Skeletal muscle cell (primary cell): ENCODE measurements at regions not wholly inside any gene's neighbourhood (a gene's known extent, or its start where the extent isn't known, plus 50 kb on each side); places are given as distances from the start of the nearest gene placed in this dataset.

ENCODE experiments used
- DNase-seq: peaks from one replicate; pipeline ENCODE4 v3.0.0-alpha.2; 2010; ENCODE audit warnings: low read depth
- H3K4me3 ChIP-seq: 2 replicates; pipeline ENCODE4 v1.5.1; 2011; ENCODE audit warnings: low read depth, mild to moderate bottlenecking, control low read depth, low read length, moderate library complexity

DNA sequence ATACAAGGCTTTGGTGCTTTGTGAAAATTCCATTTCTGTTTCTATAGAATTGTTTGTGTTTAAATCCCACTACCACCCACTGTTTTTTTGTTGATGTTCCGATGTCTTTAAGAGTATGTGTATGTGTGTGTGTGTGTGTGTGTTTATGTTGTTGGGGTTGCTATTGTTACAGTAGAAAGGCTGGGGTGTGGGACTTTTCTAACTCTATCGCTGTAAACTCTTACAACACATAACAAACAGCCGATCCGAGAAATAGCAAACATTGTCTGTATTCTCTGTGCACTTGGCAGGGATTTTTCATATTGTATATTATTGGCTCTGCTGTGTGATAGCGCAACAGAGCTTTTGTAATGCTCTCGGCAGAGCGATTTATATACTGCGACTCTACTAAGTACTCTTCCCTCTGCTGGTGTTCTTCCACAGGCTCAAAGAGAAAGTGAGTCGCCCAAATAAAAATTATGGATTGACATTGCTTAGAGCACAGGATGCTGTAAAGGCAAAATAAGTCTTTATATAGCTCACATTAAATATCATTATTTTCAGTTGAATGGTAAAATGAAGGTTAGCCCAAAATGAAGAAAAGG, 492.2 kb upstream of the ARRDC3 start:
- no peak overlapping the region for H3K4me3 ChIP-seq
- no peak for DNase-seq

DNA sequence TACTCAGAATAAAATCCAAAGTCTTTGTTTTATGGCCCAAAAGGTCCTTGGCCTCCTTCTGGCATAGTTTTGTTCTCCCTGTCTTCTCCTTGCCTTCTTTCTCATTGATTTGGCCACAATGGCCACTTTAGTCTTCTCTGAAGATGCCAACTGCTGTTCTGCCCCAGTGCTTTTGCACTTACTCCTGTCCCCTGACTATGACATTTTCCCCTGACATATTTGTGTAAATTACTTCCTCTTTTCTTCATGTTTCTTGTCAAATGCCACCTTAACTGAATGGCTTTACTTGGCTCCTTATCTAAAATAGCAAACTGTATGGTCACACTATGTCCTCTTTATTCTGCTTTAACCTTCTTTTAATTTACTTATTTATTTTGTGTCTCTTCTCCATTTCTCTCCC, 484.7 kb upstream of the ARRDC3 start:
- no peak overlapping the region for H3K4me3 ChIP-seq
- DNase-seq: no peak

DNA sequence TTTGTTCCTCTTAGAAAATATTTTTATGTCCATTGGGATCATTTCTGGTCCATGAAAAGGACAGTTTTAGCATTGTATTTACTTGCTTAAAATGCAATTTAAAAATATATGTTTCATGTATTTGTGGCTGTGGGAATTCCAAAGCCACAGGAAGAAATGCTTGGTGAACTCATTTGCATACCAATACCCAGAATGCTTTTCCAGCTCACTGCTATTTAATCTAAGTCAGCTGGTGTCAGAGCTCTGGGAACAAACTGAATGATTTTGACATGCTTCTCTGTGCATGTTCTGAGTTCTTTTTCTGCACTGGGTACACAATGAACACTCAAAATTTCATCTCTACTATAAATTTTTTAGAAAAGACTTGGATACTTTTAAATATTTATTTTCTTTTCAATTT, 482.8 kb upstream of the ARRDC3 start:
- DNase-seq: no peak

DNA sequence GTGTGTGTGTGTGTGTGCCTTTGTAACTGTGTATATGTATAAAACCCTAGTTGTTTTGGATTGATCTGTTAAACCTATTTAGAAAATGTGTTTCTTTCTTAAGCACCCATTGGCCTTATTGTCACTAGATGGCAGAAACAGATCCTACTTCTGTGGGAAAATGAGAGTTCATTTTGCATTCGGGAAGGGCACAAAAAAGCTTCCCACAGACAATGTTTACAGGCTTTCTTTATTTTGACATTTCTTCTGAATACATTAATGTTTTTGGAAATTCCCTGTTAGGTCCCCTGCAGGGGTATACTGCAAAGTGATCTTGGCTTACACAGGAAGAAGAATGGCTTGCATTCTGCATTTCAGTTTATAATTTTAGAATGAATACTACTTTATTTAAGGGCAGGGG, 481.8 kb upstream of the ARRDC3 start:
- no peak for DNase-seq
- H3K4me3 ChIP-seq: no peak overlapping the region

More for the DNA sequence above, 482.8 kb upstream of the ARRDC3 start:
- no peak overlapping the region for H3K4me3 ChIP-seq

DNA sequence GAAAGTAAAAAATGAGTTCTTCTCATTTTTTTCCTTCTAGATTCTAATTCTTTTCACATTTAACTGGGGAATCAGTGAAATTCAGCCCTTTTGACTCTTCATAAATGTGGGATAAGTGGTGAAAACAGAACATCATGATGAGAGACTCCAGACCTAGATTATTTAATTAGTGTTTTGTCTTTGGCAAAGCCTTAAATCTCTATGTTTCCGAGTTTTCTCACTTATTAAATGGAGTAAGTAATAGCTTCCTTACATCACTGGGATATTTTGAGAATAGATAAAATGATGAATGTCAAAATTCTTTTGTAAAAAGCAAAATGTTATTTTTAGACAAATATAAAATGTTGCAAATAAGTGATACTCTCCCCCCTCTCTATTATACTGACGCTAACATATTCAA, 468.6 kb upstream of the ARRDC3 start:
- no peak overlapping the region for H3K4me3 ChIP-seq
- DNase-seq: no peak

DNA sequence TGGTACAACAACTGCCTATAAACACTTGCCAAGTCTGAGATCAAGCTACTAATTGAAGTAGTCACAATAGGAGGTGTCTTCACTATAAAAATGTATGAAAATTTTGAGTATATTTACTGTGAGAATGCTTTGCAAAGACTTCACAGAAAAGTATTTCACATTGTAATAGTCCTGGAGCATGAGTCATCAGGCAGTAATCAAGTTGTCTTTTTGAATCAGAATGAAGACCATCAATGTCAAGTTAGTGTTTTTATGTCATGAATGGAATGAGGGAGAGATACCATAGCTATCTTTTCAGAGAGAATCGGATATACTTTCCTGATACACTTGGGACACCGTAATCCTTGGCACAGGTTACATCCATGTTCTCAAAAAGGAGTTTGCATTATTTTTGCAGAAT, 466.9 kb upstream of the ARRDC3 start:
- DNase-seq: peak; percentile 36
- H3K4me3 ChIP-seq: no peak overlapping the region

DNA sequence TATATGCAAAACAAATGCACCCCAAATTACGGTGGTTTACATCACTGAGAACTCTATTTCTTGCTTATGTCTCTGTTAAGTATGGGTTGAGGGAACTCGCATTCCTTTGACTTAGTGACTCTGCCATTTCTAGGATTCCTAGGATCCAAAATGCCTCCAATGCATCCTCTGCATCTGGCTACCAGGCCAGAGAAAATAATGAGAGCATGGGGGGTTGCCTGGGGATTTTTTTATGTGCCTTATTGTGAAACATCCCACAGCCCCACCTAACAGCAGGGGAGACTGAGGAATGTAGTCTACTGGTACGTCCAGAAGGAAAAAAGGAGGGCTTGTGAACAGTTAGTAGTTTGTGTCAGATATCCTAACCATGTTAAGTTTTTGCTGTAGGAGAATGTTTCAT, 466.0 kb upstream of the ARRDC3 start:
- H3K4me3 ChIP-seq: no peak overlapping the region
- peak; percentile 2 for DNase-seq

DNA sequence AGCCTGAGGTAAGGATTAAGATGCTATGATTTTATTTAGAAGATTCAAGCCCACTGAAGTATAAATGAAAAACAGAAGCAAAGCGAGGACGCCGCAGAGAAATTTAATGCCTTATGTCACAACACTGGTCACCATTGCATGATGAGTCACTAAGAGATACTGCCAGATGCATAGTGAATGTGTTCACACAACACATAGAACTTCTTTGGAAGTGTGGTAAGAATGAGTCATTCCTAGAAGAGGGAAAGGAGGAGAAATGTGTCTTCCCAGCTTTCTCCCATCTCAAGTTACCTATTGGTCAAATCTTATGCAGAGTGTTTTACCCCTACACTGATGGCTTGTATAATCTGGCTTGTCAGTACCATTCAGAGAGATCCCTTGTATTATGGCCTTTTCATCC, 465.3 kb upstream of the ARRDC3 start:
- DNase-seq: peak; percentile 94

DNA sequence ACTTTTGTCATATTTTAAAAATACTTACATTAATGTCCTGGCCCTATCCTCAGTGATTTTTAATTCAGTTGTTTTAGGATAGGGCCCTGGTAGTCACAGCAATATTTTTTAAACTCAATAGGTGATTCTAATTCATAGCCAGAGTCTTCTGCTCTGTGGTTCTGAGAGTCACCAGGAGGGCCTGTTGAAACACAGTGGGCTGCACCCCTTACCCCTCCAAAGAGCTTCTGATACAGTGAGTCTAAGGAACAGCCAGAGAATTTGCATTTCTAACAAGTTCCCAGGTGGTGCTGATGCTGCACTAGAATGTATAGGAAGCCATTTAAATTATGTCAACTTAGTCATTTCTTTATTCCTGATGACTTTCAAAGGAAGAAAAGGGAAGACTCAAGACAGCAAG, 458.3 kb upstream of the ARRDC3 start:
- no peak overlapping the region for H3K4me3 ChIP-seq
- DNase-seq: no peak

More for the DNA sequence above, 465.3 kb upstream of the ARRDC3 start:
- no peak overlapping the region for H3K4me3 ChIP-seq

DNA sequence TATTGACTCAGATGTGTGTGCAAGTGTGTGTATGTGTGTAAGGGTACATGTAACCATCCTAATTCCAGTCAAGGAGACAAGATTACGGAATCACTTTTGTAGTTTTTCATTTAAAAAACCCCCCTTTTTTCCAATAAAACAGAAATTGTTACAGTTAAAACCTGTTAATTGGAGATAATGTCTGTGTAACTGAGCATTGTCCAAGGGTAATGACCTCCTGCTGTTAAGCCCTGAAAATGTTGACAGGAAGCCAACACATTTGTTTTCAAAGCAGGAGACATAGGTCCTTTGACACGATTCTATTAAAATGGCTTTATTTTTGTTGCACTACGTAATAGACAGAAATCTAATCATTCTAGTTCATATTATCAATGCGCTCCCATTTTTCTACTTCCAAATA, 457.3 kb upstream of the ARRDC3 start:
- DNase-seq: no peak

DNA sequence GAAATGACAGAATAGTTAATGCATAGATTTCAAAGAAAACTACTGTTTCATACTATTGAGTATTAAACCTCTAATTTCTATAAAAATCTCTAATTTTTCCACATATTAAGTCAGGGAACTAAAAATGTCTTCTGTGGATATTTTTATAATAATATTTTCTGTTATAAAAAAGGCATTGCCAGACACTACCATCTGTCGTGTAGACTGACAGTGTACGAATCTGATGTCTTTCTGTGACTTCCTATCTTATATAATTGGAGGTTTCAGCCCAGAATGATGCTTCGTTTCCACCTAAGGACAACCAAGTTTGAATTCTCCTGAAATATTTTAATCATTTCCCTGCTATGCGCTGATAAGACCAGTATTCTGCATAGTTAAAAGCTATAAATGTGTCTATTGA, 456.6 kb upstream of the ARRDC3 start:
- H3K4me3 ChIP-seq: no peak overlapping the region
- no peak for DNase-seq

More for the DNA sequence above, 457.3 kb upstream of the ARRDC3 start:
- H3K4me3 ChIP-seq: no peak overlapping the region

DNA sequence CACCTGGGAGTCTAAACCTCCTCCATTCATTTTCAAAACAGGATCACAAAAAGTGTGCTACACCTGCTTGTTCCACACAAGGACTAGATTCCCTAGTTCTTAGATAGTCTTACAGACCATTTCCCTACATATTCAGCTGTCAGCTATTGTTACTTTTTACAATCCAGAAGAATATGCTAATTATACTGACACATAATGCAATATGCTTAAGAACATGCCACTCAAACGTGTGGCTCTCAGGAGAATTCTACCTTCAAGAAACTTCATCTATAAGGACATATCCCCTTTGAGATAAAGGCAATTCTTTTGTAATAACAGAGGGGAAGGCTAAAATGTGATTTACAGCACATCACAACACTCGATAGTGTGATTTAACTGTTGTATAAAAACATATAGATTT, 456.1 kb upstream of the ARRDC3 start:
- H3K4me3 ChIP-seq: no peak overlapping the region
- DNase-seq: no peak

DNA sequence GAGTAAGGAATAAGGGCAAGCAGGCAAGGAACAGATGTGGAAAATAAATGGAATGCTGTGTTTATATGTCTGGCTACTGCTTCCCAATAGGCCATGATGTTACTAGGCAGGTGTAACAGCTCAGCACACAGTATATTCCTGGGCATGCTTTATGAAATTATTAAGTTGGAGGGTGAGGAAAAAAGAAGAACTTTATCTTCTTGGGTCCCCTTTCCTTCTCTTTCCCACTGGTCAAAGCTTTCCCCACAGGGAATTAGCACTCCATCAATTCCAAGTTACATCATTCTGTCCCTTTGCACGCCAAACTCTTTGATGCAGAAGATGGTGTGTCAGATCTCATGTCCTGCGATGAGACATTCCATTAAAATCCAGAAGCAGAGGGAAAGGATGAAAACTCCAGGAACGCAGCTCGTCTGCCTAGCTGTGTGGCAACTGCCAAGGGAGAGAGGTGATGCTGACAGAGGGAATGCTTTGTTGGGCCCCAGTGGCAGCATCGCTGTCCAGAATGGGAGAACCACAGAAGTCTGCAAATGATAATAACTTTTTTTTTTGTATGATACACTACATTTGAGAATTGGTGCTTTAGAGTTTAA, 447.3 kb upstream of the ARRDC3 start:
- no peak overlapping the region for H3K4me3 ChIP-seq
- DNase-seq: no peak

DNA sequence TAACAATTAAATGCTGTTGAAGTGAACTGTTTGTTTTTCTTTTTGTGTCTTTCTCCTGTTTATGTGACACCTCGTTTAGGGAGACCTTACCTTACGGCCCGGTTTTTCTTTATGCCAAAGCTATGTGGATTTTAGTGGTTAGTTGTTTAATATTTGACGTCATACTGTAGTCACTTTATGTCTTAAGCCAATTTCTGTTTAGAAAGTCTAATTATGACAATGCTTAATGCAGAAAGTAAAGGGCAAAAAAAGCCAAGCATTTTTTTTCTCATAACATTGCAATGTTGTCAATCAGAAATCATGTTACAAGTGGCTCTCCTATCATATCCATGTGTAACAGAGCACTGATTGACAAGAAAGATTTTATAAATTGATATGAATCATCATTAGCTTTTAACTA, 442.5 kb upstream of the ARRDC3 start:
- DNase-seq: no peak
- H3K4me3 ChIP-seq: no peak overlapping the region

DNA sequence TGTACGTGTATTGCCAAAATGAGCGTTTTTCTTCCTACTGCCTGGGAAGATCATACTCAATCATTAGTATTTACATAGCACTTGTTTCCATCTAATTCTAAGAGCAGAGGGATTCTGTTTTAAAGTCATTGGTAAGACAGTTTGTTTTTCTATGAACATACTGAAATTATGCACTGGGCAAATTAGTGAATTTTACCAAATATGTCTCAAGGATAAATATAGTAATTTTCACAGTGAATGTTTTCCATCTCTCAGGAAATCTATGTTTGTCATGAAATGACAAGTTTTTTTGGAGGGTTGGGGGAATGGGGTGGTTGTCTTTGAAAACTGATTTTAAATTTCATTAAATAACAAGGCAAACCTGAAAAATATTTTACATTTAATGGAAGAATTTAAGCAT, 441.3 kb upstream of the ARRDC3 start:
- DNase-seq: no peak
- H3K4me3 ChIP-seq: no peak overlapping the region

DNA sequence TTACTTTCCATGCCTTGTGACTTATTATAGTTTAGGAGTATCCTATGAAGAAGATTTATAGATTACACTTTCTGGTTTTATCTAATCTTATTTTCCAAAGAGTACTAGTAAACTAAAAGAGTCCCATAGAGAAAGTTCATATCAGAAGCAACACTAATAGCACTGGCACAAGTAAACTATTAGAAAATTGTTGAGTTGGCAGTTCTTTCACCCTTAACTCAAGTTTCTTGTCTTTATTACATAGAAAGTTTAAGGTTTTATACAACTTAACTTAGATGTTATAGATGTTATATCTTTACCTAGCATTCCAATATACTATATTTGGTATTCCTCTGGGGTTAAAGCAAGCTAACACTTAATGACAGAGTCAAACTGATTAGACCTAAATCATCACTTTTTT, 437.8 kb upstream of the ARRDC3 start:
- no peak overlapping the region for H3K4me3 ChIP-seq
- DNase-seq: no peak

DNA sequence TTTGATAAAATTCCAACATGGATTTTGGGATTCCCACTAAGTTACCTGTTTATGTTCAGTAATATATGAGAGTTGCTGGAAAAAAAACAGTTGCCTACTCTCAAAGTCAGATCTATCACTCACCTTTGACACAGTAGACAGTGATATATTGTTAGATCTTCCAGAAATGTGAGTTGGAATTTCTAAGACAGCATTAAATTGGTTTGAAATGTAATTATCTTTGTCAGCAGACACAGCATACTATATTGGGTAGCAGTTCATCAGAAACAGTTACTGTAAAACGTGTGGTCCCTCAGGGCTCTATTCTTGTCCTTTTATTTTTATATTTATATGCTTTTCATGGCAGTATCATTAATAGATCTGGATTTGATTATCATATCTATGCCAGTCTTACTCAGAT, 433.6 kb upstream of the ARRDC3 start:
- no peak for DNase-seq
- H3K4me3 ChIP-seq: no peak overlapping the region

DNA sequence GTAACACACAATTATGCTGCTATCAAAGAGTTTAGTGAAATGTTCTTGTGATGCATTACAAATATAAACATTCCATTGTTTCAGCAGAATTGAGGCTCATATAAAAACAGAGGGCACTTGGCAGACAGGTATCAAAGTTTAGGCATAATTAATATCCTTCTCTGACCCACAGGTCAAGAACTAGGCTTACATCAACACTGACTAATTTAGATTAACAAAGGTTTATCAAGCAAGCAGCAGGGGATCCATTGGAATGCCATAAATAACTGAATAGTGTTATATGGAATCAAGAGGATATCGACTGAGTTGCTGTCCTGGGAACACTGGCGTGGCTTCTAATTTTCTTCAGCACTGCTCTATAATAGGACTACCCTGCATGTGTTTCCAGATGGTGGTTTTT, 414.5 kb upstream of the ARRDC3 start:
- no peak overlapping the region for H3K4me3 ChIP-seq
- no peak for DNase-seq

DNA sequence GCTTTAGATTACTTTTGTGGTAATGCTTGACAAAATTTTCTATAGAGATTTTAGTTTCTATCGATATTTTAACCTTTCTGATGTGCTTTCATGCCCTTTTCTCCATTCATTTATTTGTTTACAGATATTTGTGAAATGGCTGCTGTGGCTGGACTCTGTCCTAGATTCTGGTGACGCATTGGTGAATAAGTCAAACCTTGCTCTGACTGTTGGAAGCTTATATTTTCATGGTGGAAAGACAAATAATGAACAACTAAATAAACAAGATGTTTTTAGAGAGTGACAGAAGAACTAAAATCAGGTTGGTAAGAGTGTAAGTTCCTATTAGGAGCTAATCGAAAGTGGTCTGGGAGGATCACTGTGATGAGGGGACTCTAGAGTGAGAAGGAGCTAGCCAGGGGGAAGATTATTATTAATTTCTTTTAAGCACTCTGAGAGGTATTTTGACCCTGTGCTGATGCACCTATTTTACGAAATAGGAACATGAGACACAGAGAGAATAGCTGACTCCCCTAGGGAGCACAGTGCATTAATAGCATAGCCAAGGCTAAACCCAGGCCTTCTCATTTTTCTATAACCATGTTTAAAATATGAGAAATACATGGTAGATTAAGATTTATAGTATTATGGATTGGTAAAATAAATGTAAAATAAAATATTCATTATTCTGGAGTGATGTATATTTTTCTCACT, 411.9 kb upstream of the ARRDC3 start:
- no peak for DNase-seq
- no peak overlapping the region for H3K4me3 ChIP-seq

DNA sequence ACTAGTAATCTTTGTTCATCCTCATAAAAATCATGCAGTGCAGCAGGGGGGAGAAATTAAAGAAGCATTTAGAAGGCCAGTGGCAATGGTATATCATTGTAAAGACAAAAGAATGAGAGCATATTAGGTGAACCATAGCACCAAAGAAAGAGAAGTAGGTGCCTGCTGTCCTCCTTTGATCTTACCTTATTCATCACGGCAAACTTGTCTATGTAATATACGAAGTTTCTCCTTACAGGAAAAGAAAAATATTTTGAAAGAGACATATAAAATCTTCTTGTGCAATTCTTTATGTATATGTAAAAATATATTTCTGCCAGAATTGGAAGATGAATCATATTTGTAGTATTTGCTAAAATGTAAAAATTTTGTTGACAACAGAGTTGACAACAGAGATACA, 411.3 kb upstream of the ARRDC3 start:
- DNase-seq: no peak
- no peak overlapping the region for H3K4me3 ChIP-seq

DNA sequence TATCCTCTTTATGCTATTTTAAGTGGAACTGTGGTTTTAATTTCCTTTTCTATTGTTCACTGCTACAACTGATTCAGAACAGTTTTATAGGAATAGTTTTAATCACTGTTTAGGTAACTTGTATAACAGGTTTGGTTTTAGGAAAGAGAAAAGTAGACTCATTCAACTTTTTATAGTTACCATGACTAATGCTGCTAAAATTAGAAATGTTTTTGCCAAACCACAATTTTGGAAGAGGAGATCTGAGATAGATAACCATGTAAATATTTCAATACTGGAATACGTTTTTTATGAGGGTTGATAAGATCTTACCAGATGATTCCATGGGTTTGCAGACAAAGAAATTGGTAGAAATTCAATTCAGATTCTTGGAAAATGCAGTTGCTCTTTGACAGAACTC, 404.6 kb upstream of the ARRDC3 start:
- H3K4me3 ChIP-seq: no peak overlapping the region
- DNase-seq: no peak
